ENCODE measurements at regions not wholly inside any gene's neighbourhood (a gene's known extent, or its start where the extent isn't known, plus 50 kb on each side); places are given as distances from the start of the nearest gene placed in this dataset.

DNA sequence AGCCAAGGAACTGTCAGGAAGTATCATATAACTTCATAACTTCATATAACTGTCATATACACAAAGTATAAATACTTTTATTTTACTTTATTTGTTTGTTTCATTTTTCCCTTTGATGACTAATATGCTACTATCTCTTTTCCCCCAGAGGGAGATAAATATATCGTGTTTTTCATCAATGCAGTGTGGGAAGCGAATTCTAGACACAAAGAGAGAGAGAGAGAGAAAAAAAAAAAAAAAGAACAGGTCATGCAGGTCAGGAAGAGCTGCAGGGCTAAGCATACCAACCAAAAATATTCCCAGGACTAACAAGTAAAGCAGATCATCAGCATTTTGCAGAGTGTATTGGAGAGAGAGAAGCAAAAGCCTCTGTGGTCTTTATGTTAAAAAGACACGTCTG is 1849.2 kb downstream of the STIM2 start:
- no peak for TF ChIP-seq POLR2A (IDR thresholded peaks at IDR 0.05; ENCODE audit: low read depth, low read length)
- TF ChIP-seq TAF1 (IDR thresholded peaks at IDR 0.05; ENCODE audit: borderline replicate concordance, low read depth, low read length) = no peak
- TF ChIP-seq POLR2AphosphoS5 (IDR thresholded peaks at IDR 0.05; ENCODE audit: low read depth, low read length) = no peak
